IMR-90 (cell line): ENCODE measurements at regions not wholly inside any gene's neighbourhood (a gene's known extent, or its start where the extent isn't known, plus 50 kb on each side); places are given as distances from the start of the nearest gene placed in this dataset.

Source experiments
- ATAC-seq: fragments of 200-7000 bp; cut with Tn5 transposase; 2 replicates; pipeline ENCODE4 v1.9.1; 2020; ENCODE audit warnings: low read depth, mild to moderate bottlenecking, moderate library complexity
- BruUV-seq: library from RNA; stranded (reverse); fragments of 400-500 nt; replicated peaks from 2 replicates; lab custom pipeline; 2021; lab: Mats Ljungman, UMichigan
- CTCF ChIA-PET: fragments of 300-600 bp; formaldehyde crosslinking; extraction: SDS; loops from one replicate; lab custom pipeline; 2021; ENCODE audit warnings: antibody characterized with exemption; lab: Yijun Ruan, JAX
- POLR2A ChIA-PET: fragments of 300-600 bp; sonication (Branson Sonifier 250); formaldehyde crosslinking; loops from one replicate; lab custom pipeline; 2022; ENCODE audit warnings: antibody characterized with exemption; ENCODE audit not compliant: unreplicated experiment; lab: Charles Lee
- DNase-seq: peaks from one replicate; pipeline ENCODE4 v3.0.0; 2013
- H2AFZ ChIP-seq: replicated peaks from 2 replicates; pipeline ENCODE3; 2013; ENCODE audit warnings: low read length, mild to moderate bottlenecking; ENCODE audit not compliant: poor library complexity
- H2AK5ac ChIP-seq: 2 replicates; pipeline ENCODE4 v1.6.1; 2013; ENCODE audit warnings: low read depth, low read length, inconsistent platforms
- H2AK9ac ChIP-seq: replicated peaks from 2 replicates; pipeline ENCODE3; 2013; ENCODE audit warnings: mild to moderate bottlenecking, low read depth, low read length, moderate library complexity; ENCODE audit not compliant: poor library complexity
- H2BK120ac ChIP-seq: 2 replicates; pipeline ENCODE4 v1.6.1; 2013; ENCODE audit warnings: low read depth, low read length, inconsistent platforms
- H2BK15ac ChIP-seq: 3 replicates; pipeline ENCODE4 v1.6.1; 2013; ENCODE audit warnings: low read depth, low read length, inconsistent platforms
- H2BK20ac ChIP-seq: 2 replicates; pipeline ENCODE4 v1.6.1; 2013; ENCODE audit warnings: low read depth, mild to moderate bottlenecking, inconsistent platforms, low read length, moderate library complexity
- H2BK5ac ChIP-seq: 2 replicates; pipeline ENCODE4 v1.6.1; 2013; ENCODE audit warnings: mild to moderate bottlenecking, low read depth, low read length, inconsistent platforms; ENCODE audit not compliant: poor library complexity, severe bottlenecking
- H3K14ac ChIP-seq: replicated peaks from 2 replicates; pipeline ENCODE4 v1.6.1; 2013; ENCODE audit warnings: low read depth, low read length, inconsistent platforms
- H3K18ac ChIP-seq: 2 replicates; pipeline ENCODE4 v1.6.1; 2013; ENCODE audit warnings: low read depth, low read length, control low read depth
- H3K23ac ChIP-seq: 2 replicates; pipeline ENCODE4 v1.6.1; 2013; ENCODE audit warnings: low read depth, low read length, inconsistent platforms
- H3K27ac ChIP-seq: 2 replicates; pipeline ENCODE4 v1.5.1; 2013; ENCODE audit warnings: mild to moderate bottlenecking, control low read depth, low read length; ENCODE audit not compliant: insufficient read depth
- H3K27me3 ChIP-seq: 2 replicates; pipeline ENCODE4 v1.6.1; 2013; ENCODE audit warnings: low read length; ENCODE audit not compliant: control insufficient read depth, insufficient read depth
- H3K36me3 ChIP-seq: 2 replicates; pipeline ENCODE4 v1.6.1; 2013; ENCODE audit warnings: low read length, mixed read lengths; ENCODE audit not compliant: control insufficient read depth, insufficient read depth
- H3K4ac ChIP-seq: 2 replicates; pipeline ENCODE4 v1.6.1; 2013; ENCODE audit warnings: low read depth, low read length, inconsistent platforms
- H3K4me1 ChIP-seq: 2 replicates; pipeline ENCODE4 v1.6.1; 2013; ENCODE audit warnings: low read length, mixed read lengths; ENCODE audit not compliant: control insufficient read depth, insufficient read depth
- H3K4me2 ChIP-seq: 2 replicates; pipeline ENCODE4 v1.6.1; 2013; ENCODE audit warnings: low read depth, mild to moderate bottlenecking, control low read depth, low read length, moderate library complexity
- H3K4me3 ChIP-seq: 2 replicates; pipeline ENCODE4 v1.5.1; 2013; ENCODE audit warnings: low read depth, mild to moderate bottlenecking, control low read depth, low read length, moderate library complexity; ENCODE audit not compliant: insufficient read depth
- H3K56ac ChIP-seq: 2 replicates; pipeline ENCODE4 v1.6.1; 2013; ENCODE audit warnings: low read length, inconsistent platforms; ENCODE audit not compliant: insufficient read depth; ENCODE audit errors: extremely low read depth
- H3K79me1 ChIP-seq, 2 experiments: 2 replicates each; pipeline ENCODE4 v1.6.1; 2013; ENCODE audit warnings: low read length in 2 of 2, inconsistent platforms in 1 of 2, low read depth in 1 of 2
- H3K9ac ChIP-seq: 2 replicates; pipeline ENCODE4 v1.6.1; 2013; ENCODE audit warnings: low read depth, low read length, control low read depth
- H3K9me1 ChIP-seq: 2 replicates; pipeline ENCODE4 v1.6.1; 2013; ENCODE audit warnings: low read length, inconsistent platforms; ENCODE audit not compliant: insufficient read depth
- H3K9me3 ChIP-seq: 2 replicates; pipeline ENCODE4 v1.6.1; 2013; ENCODE audit warnings: low read length; ENCODE audit not compliant: control insufficient read depth, insufficient read depth
- H4K20me1 ChIP-seq: 2 replicates; pipeline ENCODE4 v1.6.1; 2013; ENCODE audit warnings: low read length, inconsistent platforms; ENCODE audit not compliant: insufficient read depth
- H4K5ac ChIP-seq: 2 replicates; pipeline ENCODE4 v1.6.1; 2013; ENCODE audit warnings: mild to moderate bottlenecking, low read depth, low read length, control low read depth
- H4K8ac ChIP-seq, 2 experiments: 2 replicates each; pipeline ENCODE4 v1.6.1; 2013; ENCODE audit warnings: low read depth in 2 of 2, low read length in 2 of 2, control low read depth in 1 of 2, inconsistent platforms in 1 of 2
- H4K91ac ChIP-seq: 2 replicates; pipeline ENCODE4 v1.6.1; 2013; ENCODE audit warnings: low read depth, low read length, inconsistent platforms; ENCODE audit not compliant: insufficient read depth
- BHLHE40 ChIP-seq: fragments of 150-350 bp; IDR thresholded peaks from 2 replicates; pipeline ENCODE4 v1.6.1; 2016; ENCODE audit warnings: mild to moderate bottlenecking, low read depth, low read length
- CEBPB ChIP-seq: IDR thresholded peaks from 2 replicates; pipeline ENCODE4 v1.6.1; 2012; ENCODE audit warnings: low read depth, low read length, improper control_type of control experiment
- CHD1 ChIP-seq: IDR thresholded peaks from 2 replicates; pipeline ENCODE4 v1.6.1; 2012; ENCODE audit warnings: low read depth, low read length, improper control_type of control experiment
- ELK1 ChIP-seq: fragments of 150-350 bp; IDR thresholded peaks from 2 replicates; pipeline ENCODE4 v1.6.1; 2016; ENCODE audit warnings: low read depth, mild to moderate bottlenecking, low read length, moderate library complexity, borderline replicate concordance
- FOS ChIP-seq: fragments of 150-350 bp; IDR thresholded peaks from 2 replicates; pipeline ENCODE4 v1.6.1; 2016; ENCODE audit warnings: low read depth, low read length
- MAFK ChIP-seq: IDR thresholded peaks from 2 replicates; pipeline ENCODE4 v1.6.1; 2012; ENCODE audit warnings: low read depth, low read length, improper control_type of control experiment
- MAZ ChIP-seq: IDR thresholded peaks from 2 replicates; pipeline ENCODE4 v1.6.1; 2012; ENCODE audit warnings: low read depth, mild to moderate bottlenecking, low read length, improper control_type of control experiment, moderate library complexity, borderline replicate concordance
- MXI1 ChIP-seq: IDR thresholded peaks from 2 replicates; pipeline ENCODE4 v1.6.1; 2012; ENCODE audit warnings: low read depth, mild to moderate bottlenecking, low read length, moderate library complexity, borderline replicate concordance
- NFE2L2 ChIP-seq: fragments of 150-350 bp; IDR thresholded peaks from 2 replicates; pipeline ENCODE4 v1.6.1; 2016; ENCODE audit warnings: low read depth, mild to moderate bottlenecking, low read length
- POLR2A ChIP-seq: IDR thresholded peaks from 2 replicates; pipeline ENCODE4 v1.6.1; 2012; ENCODE audit warnings: mild to moderate bottlenecking, low read depth, low read length
- RAD21 ChIP-seq: IDR thresholded peaks from 2 replicates; pipeline ENCODE4 v1.6.1; 2012; ENCODE audit warnings: low read length, improper control_type of control experiment
- RCOR1 ChIP-seq: IDR thresholded peaks from 2 replicates; pipeline ENCODE4 v1.6.1; 2012; ENCODE audit warnings: mild to moderate bottlenecking, low read length, improper control_type of control experiment; ENCODE audit not compliant: insufficient replicate concordance
- RFX5 ChIP-seq: IDR thresholded peaks from 2 replicates; pipeline ENCODE4 v1.8.0; 2012; ENCODE audit warnings: low read depth, mild to moderate bottlenecking, low read length, moderate library complexity
- SMC3 ChIP-seq: fragments of 150-350 bp; IDR thresholded peaks from 2 replicates; pipeline ENCODE4 v1.6.1; 2016; ENCODE audit warnings: low read depth, mild to moderate bottlenecking, antibody characterized with exemption, low read length, moderate library complexity
- WGBS, 2 experiments: methylation state at CpG; one replicate each; pipeline versions ENCODE4 v1.1.5 to v1.1.7; 2013; ENCODE audit warnings: missing lambda C conversion rate in 2 of 2; ENCODE audit not compliant: insufficient read length in 1 of 2; ENCODE audit errors: extremely low coverage in 2 of 2; 5-methylcytosine and 5-hydroxymethylcytosine counted together
- dilution Hi-C: fragments of 300-500 bp; cut with HindIII; formaldehyde crosslinking; loops from one replicate; pipeline ENCODE4 v1.14.3; 2018; ENCODE audit warnings: low sequenced_read_pairs; ENCODE audit not compliant: unreplicated experiment
- in situ Hi-C: fragments of 300-500 bp; cut with MboI; formaldehyde crosslinking; loops from 3 replicates; pipeline ENCODE4 v1.14.3; 2019; ENCODE audit warnings: low sequenced_read_pairs, inconsistent platforms, mixed read lengths
- intact Hi-C: fragments of 100-400 bp; cut with micrococcal nuclease; formaldehyde crosslinking; loops from 2 replicates; pipeline ENCODE4 v1.10.0; 2022
- TF ChIP-seq, protein P1 (sequence below): conservative IDR thresholded peaks from 2 replicates; pipeline ENCODE4 v1.5.1; 2012; ENCODE audit warnings: mild to moderate bottlenecking, low read depth, low read length, improper control_type of control experiment
- TF ChIP-seq, protein P2 (sequence below): fragments of 150-350 bp; IDR thresholded peaks from 2 replicates; pipeline ENCODE4 v1.6.1; 2017; ENCODE audit warnings: mild to moderate bottlenecking, antibody characterized with exemption, low read length, low read depth

GRCh38 chr18:39208190-39208589 lies 1642.6 kb upstream of the CELF4 start:
- Histone ChIP-seq H4K5ac (no peak overlapping the region), H2BK20ac (no peak overlapping the region), H3K4ac (no peak overlapping the region), H3K4me2 (no peak overlapping the region), H3K27me3 (no peaks in the 10 kb centered on the region), H3K36me3 (no peaks in the 10 kb centered on the region), H3K9me1 (no peaks in the 10 kb centered on the region), H3K79me1 (no peaks in the 10 kb centered on the region), H3K18ac (no peak overlapping the region), H2AFZ (no peak overlapping the region), H3K4me1 (no peaks in the 10 kb centered on the region), H3K14ac (no peak overlapping the region), H3K27ac (no peak overlapping the region), H2BK5ac (no peak overlapping the region), H3K4me3 (no peak overlapping the region), H4K91ac (no peak overlapping the region), H3K56ac (no peak overlapping the region), H2AK9ac (no peak overlapping the region), H3K23ac (no peak overlapping the region), H2AK5ac (no peak overlapping the region), H2BK120ac (no peak overlapping the region), H2BK15ac (no peak overlapping the region), H3K9ac (no peak overlapping the region), H4K20me1 (no peaks in the 10 kb centered on the region), H3K9me3 (no peaks in the 10 kb centered on the region), H4K8ac (no peak overlapping the region)
- DNase-seq (no peak), ATAC-seq (no peak)
- ChIA-PET CTCF (no interaction called here), POLR2A (no interaction called here)
- TF ChIP-seq MAZ (no peak), BHLHE40 (no peak), MXI1 (no peak), RFX5 (no peak), MAFK (no peak), RAD21 (no peak), ELK1 (no peak), CEBPB (no peak), POLR2A (no peak), RCOR1 (no peak), FOS (no peak), CHD1 (no peak), NFE2L2 (no peak), SMC3 (no peak)
- TF ChIP-seq, protein P1, sequence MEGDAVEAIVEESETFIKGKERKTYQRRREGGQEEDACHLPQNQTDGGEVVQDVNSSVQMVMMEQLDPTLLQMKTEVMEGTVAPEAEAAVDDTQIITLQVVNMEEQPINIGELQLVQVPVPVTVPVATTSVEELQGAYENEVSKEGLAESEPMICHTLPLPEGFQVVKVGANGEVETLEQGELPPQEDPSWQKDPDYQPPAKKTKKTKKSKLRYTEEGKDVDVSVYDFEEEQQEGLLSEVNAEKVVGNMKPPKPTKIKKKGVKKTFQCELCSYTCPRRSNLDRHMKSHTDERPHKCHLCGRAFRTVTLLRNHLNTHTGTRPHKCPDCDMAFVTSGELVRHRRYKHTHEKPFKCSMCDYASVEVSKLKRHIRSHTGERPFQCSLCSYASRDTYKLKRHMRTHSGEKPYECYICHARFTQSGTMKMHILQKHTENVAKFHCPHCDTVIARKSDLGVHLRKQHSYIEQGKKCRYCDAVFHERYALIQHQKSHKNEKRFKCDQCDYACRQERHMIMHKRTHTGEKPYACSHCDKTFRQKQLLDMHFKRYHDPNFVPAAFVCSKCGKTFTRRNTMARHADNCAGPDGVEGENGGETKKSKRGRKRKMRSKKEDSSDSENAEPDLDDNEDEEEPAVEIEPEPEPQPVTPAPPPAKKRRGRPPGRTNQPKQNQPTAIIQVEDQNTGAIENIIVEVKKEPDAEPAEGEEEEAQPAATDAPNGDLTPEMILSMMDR, result no peak
- TF ChIP-seq, protein P2, sequence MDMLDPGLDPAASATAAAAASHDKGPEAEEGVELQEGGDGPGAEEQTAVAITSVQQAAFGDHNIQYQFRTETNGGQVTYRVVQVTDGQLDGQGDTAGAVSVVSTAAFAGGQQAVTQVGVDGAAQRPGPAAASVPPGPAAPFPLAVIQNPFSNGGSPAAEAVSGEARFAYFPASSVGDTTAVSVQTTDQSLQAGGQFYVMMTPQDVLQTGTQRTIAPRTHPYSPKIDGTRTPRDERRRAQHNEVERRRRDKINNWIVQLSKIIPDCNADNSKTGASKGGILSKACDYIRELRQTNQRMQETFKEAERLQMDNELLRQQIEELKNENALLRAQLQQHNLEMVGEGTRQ, result no peak
- dilution Hi-C loops, result no loop called here
- WGBS, 2 experiments, result no CpG with 5 or more reads among the region's 2 CpGs
- in situ Hi-C loops, result no loop called here
- intact Hi-C loops, result no loop called here
- no TSS peak for BruUV-seq
